Esophagus muscularis mucosa (tissue), 4 donors: ENCODE measurements at regions not wholly inside any gene's neighbourhood (a gene's known extent, or its start where the extent isn't known, plus 50 kb on each side); places are given as distances from the start of the nearest gene placed in this dataset.

Source experiments
- EP300 ChIP-seq: sonication (generic); formaldehyde crosslinking; IDR thresholded peaks from one replicate; pipeline ENCODE4 v1.6.1; 2017; ENCODE audit warnings: antibody characterized with exemption
- POLR2A ChIP-seq: fragments of 450-650 bp; IDR thresholded peaks from one replicate; pipeline ENCODE4 v1.6.1; 2017; ENCODE audit warnings: antibody characterized with exemption, moderate library complexity, mild to moderate bottlenecking, low read depth
- POLR2AphosphoS5 ChIP-seq, 2 donors: sonication (generic); formaldehyde crosslinking; IDR thresholded peaks; one replicate each; pipeline ENCODE4 v1.6.1; 2017; ENCODE audit warnings: antibody characterized with exemption in 2 of 2
- TF ChIP-seq, protein P1 (sequence below), 3 experiments: fragments of 200-600 bp in 2 of 3; fragments of 450-650 bp in 1 of 3; sonication (generic) in 2 of 3; IDR thresholded peaks; one replicate each; pipeline ENCODE4 v1.5.1; 2017 to 2019; ENCODE audit warnings: antibody characterized with exemption in 3 of 3, mild to moderate bottlenecking in 2 of 3, moderate library complexity in 1 of 3

- no peak for TF ChIP-seq POLR2AphosphoS5 (IDR thresholded peaks at IDR 0.05)
- TF ChIP-seq, protein P1, sequence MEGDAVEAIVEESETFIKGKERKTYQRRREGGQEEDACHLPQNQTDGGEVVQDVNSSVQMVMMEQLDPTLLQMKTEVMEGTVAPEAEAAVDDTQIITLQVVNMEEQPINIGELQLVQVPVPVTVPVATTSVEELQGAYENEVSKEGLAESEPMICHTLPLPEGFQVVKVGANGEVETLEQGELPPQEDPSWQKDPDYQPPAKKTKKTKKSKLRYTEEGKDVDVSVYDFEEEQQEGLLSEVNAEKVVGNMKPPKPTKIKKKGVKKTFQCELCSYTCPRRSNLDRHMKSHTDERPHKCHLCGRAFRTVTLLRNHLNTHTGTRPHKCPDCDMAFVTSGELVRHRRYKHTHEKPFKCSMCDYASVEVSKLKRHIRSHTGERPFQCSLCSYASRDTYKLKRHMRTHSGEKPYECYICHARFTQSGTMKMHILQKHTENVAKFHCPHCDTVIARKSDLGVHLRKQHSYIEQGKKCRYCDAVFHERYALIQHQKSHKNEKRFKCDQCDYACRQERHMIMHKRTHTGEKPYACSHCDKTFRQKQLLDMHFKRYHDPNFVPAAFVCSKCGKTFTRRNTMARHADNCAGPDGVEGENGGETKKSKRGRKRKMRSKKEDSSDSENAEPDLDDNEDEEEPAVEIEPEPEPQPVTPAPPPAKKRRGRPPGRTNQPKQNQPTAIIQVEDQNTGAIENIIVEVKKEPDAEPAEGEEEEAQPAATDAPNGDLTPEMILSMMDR (IDR thresholded peaks at IDR 0.05): no peak
- no peak for TF ChIP-seq EP300
- TF ChIP-seq POLR2A: no peak
Measured at GRCh38 chr2:144702051-144702450, 182.1 kb upstream of the ZEB2 start.
